Dermis microvascular lymphatic vessel endothelial cell (primary cell): ENCODE measurements at regions not wholly inside any gene's neighbourhood (a gene's known extent, or its start where the extent isn't known, plus 50 kb on each side); places are given as distances from the start of the nearest gene placed in this dataset.
"Not testable (repeated sequence)": the region's sequence is repeated elsewhere in the genome, so short reads cannot be mapped to it uniquely, and the experiment has no call there.

ENCODE experiments used
- DNase-seq, 2 donors: peaks; one replicate each; pipeline versions ENCODE4 v3.0.0 to v3.0.0-alpha.2; 2010; ENCODE audit warnings: low read depth in 2 of 2

GRCh38 chr12:46627686-46628085 lies 198.1 kb downstream of the SLC38A4 start:
- no peak for DNase-seq

GRCh38 chr12:46619474-46619873 lies 206.3 kb downstream of the SLC38A4 start:
- DNase-seq, result not testable (repeated sequence)

- not testable (repeated sequence) for DNase-seq
Observed at GRCh38 chr12:46617737-46618136, 208.1 kb downstream of the SLC38A4 start.

- DNase-seq, result no peak
Observed at GRCh38 chr12:46617167-46617566, 208.6 kb downstream of the SLC38A4 start.

- no peak for DNase-seq
Observed at GRCh38 chr12:46610754-46611153, 215.0 kb downstream of the SLC38A4 start.

GRCh38 chr12:46609674-46610073 lies 216.1 kb downstream of the SLC38A4 start:
- DNase-seq, result no peak

- no peak for DNase-seq
Observed at GRCh38 chr12:46609273-46609623, 216.5 kb downstream of the SLC38A4 start.

- DNase-seq, result peak in 1 of 2 donors; percentile 9
Observed at GRCh38 chr12:46608431-46609272, 217.1 kb downstream of the SLC38A4 start.

GRCh38 chr12:46604684-46605083 lies 221.1 kb downstream of the SLC38A4 start:
- DNase-seq, result no peak

- no peak for DNase-seq
Observed at GRCh38 chr12:46603776-46604456, 221.9 kb downstream of the SLC38A4 start.

- DNase-seq, result no peak
Observed at GRCh38 chr12:46602474-46602873, 223.3 kb downstream of the SLC38A4 start.

- no peak for DNase-seq
Observed at GRCh38 chr12:46590991-46591703, 218.6 kb upstream of the SLC38A2 start.

- DNase-seq, result peak in 1 of 2 donors; percentile 65
Observed at GRCh38 chr12:46585854-46586621, 213.5 kb upstream of the SLC38A2 start.

GRCh38 chr12:46584098-46584497 lies 211.5 kb upstream of the SLC38A2 start:
- not testable (repeated sequence) for DNase-seq

- not testable (repeated sequence) for DNase-seq
Observed at GRCh38 chr12:46581990-46582389, 209.4 kb upstream of the SLC38A2 start.

- no peak for DNase-seq
Observed at GRCh38 chr12:46580445-46580844, 207.9 kb upstream of the SLC38A2 start.

- DNase-seq, result no peak
Observed at GRCh38 chr12:46579474-46579873, 206.9 kb upstream of the SLC38A2 start.

- DNase-seq, result no peak
Observed at GRCh38 chr12:46578190-46578982, 205.8 kb upstream of the SLC38A2 start.

GRCh38 chr12:46577063-46577776 lies 204.6 kb upstream of the SLC38A2 start:
- no peak for DNase-seq

GRCh38 chr12:46574847-46575246 lies 202.3 kb upstream of the SLC38A2 start:
- no peak for DNase-seq
